Mesothelial cell of epicardium (in vitro differentiated cells): ENCODE measurements at regions not wholly inside any gene's neighbourhood (a gene's known extent, or its start where the extent isn't known, plus 50 kb on each side); places are given as distances from the start of the nearest gene placed in this dataset.

Source experiments
- DNase-seq, 2 experiments: peaks; one replicate each; pipeline ENCODE4 v3.0.0; 2021; ENCODE audit warnings: low spot score in 2 of 2; ENCODE audit not compliant: unreplicated experiment in 2 of 2
- H3K27ac Mint-ChIP-seq: 2 replicates; pipeline ENCODE4 v1.8.0; 2021; ENCODE audit warnings: mixed read lengths
- H3K27me3 Mint-ChIP-seq: 2 replicates; pipeline ENCODE4 v1.8.0; 2021; ENCODE audit warnings: low read depth, mixed read lengths
- H3K36me3 Mint-ChIP-seq: 2 replicates; pipeline ENCODE4 v1.8.0; 2021; ENCODE audit warnings: mixed read lengths
- H3K4me1 Mint-ChIP-seq: 2 replicates; pipeline ENCODE4 v1.8.0; 2021; ENCODE audit warnings: mixed read lengths
- H3K4me3 Mint-ChIP-seq: 2 replicates; pipeline ENCODE4 v1.8.0; 2021; ENCODE audit warnings: mild to moderate bottlenecking, moderate library complexity, mixed read lengths
- H3K9me3 Mint-ChIP-seq: 2 replicates; pipeline ENCODE4 v1.8.0; 2021; ENCODE audit warnings: mixed read lengths
- CTCF ChIP-seq: fragments of 200-600 bp; sonication (generic); IDR thresholded peaks from one replicate; pipeline ENCODE4 v1.5.0; 2021; ENCODE audit warnings: antibody characterized with exemption; ENCODE audit not compliant: unreplicated experiment

DNA sequence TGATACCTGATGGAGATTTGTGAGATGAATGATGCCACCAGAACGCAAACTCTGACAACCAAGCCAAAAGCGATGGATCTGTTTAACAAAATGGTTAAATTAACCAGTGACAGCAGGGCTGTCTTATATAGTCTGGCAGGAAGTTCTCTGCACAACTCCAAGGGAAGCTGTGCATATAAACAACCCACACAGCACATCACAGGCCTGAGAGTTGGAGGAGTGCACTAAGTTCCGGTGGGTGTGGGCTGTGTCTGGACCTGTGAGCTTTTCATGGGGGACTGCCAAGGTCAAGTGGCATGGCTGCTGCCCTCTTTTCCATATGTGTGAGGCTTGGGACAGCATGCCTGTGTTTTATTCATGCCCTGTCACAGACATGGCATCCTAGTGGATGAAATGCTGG is 414.6 kb upstream of the TRIB2 start:
- H3K27ac Mint-ChIP-seq = no peak overlapping the region
- DNase-seq = no peak
- TF ChIP-seq CTCF = no peak
- peaks cover 10% of the 10 kb centered on the region for H3K9me3 Mint-ChIP-seq
- H3K4me3 Mint-ChIP-seq = no peak overlapping the region
- H3K4me1 Mint-ChIP-seq = peaks cover 20% of the 10 kb centered on the region
- H3K36me3 Mint-ChIP-seq = no peaks in the 10 kb centered on the region
- H3K27me3 Mint-ChIP-seq = no peaks in the 10 kb centered on the region

GRCh38 chr2:12302691-12303090 is 414.0 kb upstream of the TRIB2 start:
- Mint-ChIP-seq H3K4me1 (peaks cover 20% of the 10 kb centered on the region), H3K27ac (no peak overlapping the region), H3K36me3 (no peaks in the 10 kb centered on the region), H3K4me3 (no peak overlapping the region), H3K9me3 (peaks cover 10% of the 10 kb centered on the region), H3K27me3 (no peaks in the 10 kb centered on the region)
- DNase-seq = no peak
- TF ChIP-seq CTCF = no peak

DNA sequence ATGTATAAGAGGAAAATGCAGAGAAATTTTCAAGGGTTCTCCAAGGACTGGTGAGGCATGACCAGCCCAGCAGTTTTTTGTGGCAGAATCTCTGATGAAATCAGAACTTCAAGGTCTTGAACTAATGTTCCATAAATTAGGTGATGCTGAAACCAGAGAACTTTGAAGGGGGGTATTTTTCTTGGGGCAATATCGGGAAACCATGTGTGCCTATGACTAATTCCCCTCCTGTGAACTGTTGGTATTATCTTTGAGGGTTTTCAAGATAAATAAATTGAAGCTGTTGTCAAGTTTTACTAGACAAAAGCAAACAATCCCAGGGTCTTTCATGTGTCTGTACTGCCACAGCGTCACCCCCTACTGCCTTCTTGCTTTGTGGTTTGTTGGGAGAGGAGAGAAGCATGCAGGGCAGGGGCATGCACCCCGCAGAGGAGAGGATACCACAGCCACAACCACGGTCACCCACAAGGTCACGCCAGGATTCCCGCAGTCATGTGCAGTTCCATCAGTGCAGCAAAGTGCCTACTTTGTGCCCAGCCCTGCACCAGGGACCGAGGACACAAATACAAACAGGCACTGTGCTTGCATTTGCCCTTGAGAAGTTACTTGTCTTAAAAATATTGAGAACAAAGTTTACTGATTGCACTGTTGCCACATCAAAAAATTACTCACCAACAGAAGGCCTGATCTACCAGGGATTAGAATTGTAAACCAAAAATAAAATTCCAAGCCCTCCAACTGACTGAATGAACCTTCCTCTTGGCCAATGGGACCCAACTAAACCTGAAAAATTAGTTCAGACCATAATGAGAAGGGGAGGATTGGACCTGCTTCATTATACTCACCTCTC is 413.3 kb upstream of the TRIB2 start:
- Mint-ChIP-seq H3K4me1 (peaks cover 20% of the 10 kb centered on the region), H3K27ac (no peak overlapping the region), H3K36me3 (no peaks in the 10 kb centered on the region), H3K9me3 (peaks cover 10% of the 10 kb centered on the region), H3K27me3 (no peaks in the 10 kb centered on the region), H3K4me3 (no peak overlapping the region)
- no peak for DNase-seq
- TF ChIP-seq CTCF = no peak

DNA sequence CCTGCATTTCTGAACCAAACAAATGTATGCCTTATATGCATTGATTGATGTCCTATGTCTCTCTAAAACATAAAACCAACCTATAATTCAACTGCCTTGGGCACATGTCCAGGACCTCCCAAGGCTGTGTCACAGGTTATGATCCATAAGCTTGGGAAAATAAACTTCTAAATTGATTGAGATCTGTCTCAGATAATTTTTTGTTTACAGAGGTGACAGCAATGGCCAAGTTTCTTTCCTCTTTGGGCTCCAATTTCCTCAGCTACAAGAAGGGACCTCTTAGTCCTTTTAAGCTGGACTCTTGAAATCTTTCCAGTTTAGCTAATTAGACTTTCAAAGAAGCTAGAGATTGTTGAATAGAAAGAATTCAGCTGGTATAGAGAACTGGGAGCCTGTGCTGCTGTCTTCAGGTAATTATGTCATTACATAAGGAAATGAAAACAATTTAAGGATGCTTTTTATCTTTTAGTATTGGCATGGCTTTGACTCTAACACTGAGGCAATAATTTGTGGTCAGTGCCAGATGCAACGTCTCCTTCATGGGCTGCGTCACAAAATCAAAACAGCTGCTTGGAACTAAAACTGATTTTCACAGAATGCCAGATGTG is 412.1 kb upstream of the TRIB2 start:
- Mint-ChIP-seq H3K27me3 (no peaks in the 10 kb centered on the region), H3K4me3 (no peak overlapping the region), H3K9me3 (peaks cover 10% of the 10 kb centered on the region), H3K36me3 (no peaks in the 10 kb centered on the region), H3K4me1 (peaks cover 20% of the 10 kb centered on the region), H3K27ac (no peak overlapping the region)
- no peak for TF ChIP-seq CTCF
- no peak for DNase-seq

- H3K27me3 Mint-ChIP-seq = no peaks in the 10 kb centered on the region
- no peak overlapping the region for H3K27ac Mint-ChIP-seq
- H3K4me3 Mint-ChIP-seq = no peak overlapping the region
- no peak for DNase-seq
- peaks cover 20% of the 10 kb centered on the region for H3K4me1 Mint-ChIP-seq
- TF ChIP-seq CTCF = no peak
- H3K9me3 Mint-ChIP-seq = peaks cover 10% of the 10 kb centered on the region
- H3K36me3 Mint-ChIP-seq = no peaks in the 10 kb centered on the region
Observed at GRCh38 chr2:12305931-12306330, 410.8 kb upstream of the TRIB2 start.
